Liver (tissue), 8 donors: ENCODE measurements at regions not wholly inside any gene's neighbourhood (a gene's known extent, or its start where the extent isn't known, plus 50 kb on each side); places are given as distances from the start of the nearest gene placed in this dataset.

Experiments used
- DNase-seq: peaks from one replicate; pipeline ENCODE4 v3.0.0-alpha.2; 2017; ENCODE audit warnings: low spot score
- H3K27ac ChIP-seq, 2 donors: one replicate each; pipeline ENCODE4 v1.7.0; 2013; ENCODE audit warnings: inconsistent platforms in 2 of 2, low read length in 2 of 2, control low read depth in 1 of 2, low read depth in 1 of 2, mild to moderate bottlenecking in 1 of 2
- H3K27me3 ChIP-seq, 4 donors: one replicate each; pipeline versions ENCODE4 v1.6.1 to v1.7.0; 2013; ENCODE audit warnings: low read length in 3 of 4, inconsistent platforms in 1 of 4, mild to moderate bottlenecking in 1 of 4, moderate library complexity in 1 of 4; ENCODE audit not compliant: control insufficient read depth in 4 of 4, insufficient read depth in 4 of 4
- H3K36me3 ChIP-seq, 4 donors: one replicate each; pipeline versions ENCODE4 v1.6.1 to v1.7.0; 2013; ENCODE audit warnings: low read length in 3 of 4, mild to moderate bottlenecking in 3 of 4, low read depth in 1 of 4, moderate library complexity in 1 of 4; ENCODE audit not compliant: control insufficient read depth in 4 of 4, insufficient read depth in 3 of 4
- H3K4me1 ChIP-seq, 4 donors: one replicate each; pipeline versions ENCODE4 v1.6.1 to v1.7.0; 2013; ENCODE audit warnings: low read length in 3 of 4, mild to moderate bottlenecking in 3 of 4, moderate library complexity in 1 of 4; ENCODE audit not compliant: control insufficient read depth in 4 of 4, insufficient read depth in 4 of 4
- H3K4me3 ChIP-seq, 3 donors: one replicate each; pipeline versions ENCODE4 v1.6.1 to v1.7.0; 2013; ENCODE audit warnings: low read length in 3 of 3, control low read depth in 1 of 3, low read depth in 1 of 3, mild to moderate bottlenecking in 1 of 3
- H3K9ac ChIP-seq, 2 donors: one replicate each; pipeline ENCODE4 v1.7.0; 2013; ENCODE audit warnings: low read length in 2 of 2, mild to moderate bottlenecking in 2 of 2, moderate library complexity in 2 of 2, control low read depth in 1 of 2, low read depth in 1 of 2
- H3K9me3 ChIP-seq, 4 donors: one replicate each; pipeline versions ENCODE4 v1.6.1 to v1.7.0; 2013; ENCODE audit warnings: low read length in 3 of 4; ENCODE audit not compliant: control insufficient read depth in 4 of 4
- ATF3 ChIP-seq: IDR thresholded peaks from 2 replicates; pipeline ENCODE4 v1.6.1; 2016; ENCODE audit warnings: antibody characterized with exemption
- CTCF ChIP-seq: fragments of 150-350 bp; IDR thresholded peaks from 2 replicates; pipeline ENCODE4 v1.5.1; 2017; ENCODE audit warnings: improper control_type of control experiment, low read depth, low read length; ENCODE audit not compliant: missing input control
- FOXA1 ChIP-seq: IDR thresholded peaks from 2 replicates; pipeline ENCODE4 v1.6.1; 2016; ENCODE audit warnings: antibody characterized with exemption
- FOXA2 ChIP-seq: IDR thresholded peaks from 2 replicates; pipeline ENCODE4 v1.6.1; 2016; ENCODE audit warnings: antibody characterized with exemption
- HNF4A ChIP-seq, 2 donors: conservative IDR thresholded peaks; 2 replicates each; pipeline ENCODE4 v1.6.1; 2016; ENCODE audit warnings: antibody characterized with exemption in 2 of 2, mild to moderate bottlenecking in 2 of 2
- JUND ChIP-seq, 2 donors: IDR thresholded peaks; 2 replicates each; pipeline ENCODE4 v1.6.1; 2016; ENCODE audit warnings: antibody characterized with exemption in 2 of 2
- MAX ChIP-seq: IDR thresholded peaks from 2 replicates; pipeline ENCODE4 v1.6.1; 2016; ENCODE audit warnings: antibody characterized with exemption
- NR2F2 ChIP-seq: IDR thresholded peaks from 2 replicates; pipeline ENCODE4 v1.6.1; 2016; ENCODE audit warnings: antibody characterized with exemption
- REST ChIP-seq: IDR thresholded peaks from 2 replicates; pipeline ENCODE4 v1.6.1; 2016; ENCODE audit warnings: antibody characterized with exemption, mild to moderate bottlenecking
- TAF1 ChIP-seq: conservative IDR thresholded peaks from 2 replicates; pipeline ENCODE4 v1.6.1; 2016; ENCODE audit warnings: antibody characterized with exemption, mild to moderate bottlenecking
- YY1 ChIP-seq: IDR thresholded peaks from 2 replicates; pipeline ENCODE4 v1.6.1; 2016; ENCODE audit warnings: antibody characterized with exemption, mild to moderate bottlenecking
- ZBTB33 ChIP-seq: IDR thresholded peaks from 2 replicates; pipeline ENCODE4 v1.6.1; 2016; ENCODE audit warnings: antibody characterized with exemption
- WGBS: extraction: QIAGEN DNeasy Blood & Tissue Kit; methylation state at CpG from one replicate; pipeline ENCODE4 v1.1.7; 2013; 5-methylcytosine and 5-hydroxymethylcytosine counted together
- donor health status: healthy.
- donor health status: healthy.
- donor health status: healthy.
- donor health status: healthy.
- donor health status: healthy.

- no peak for TF ChIP-seq REST
These were observed 319.1 kb upstream of the TMEM229A start (continued) for GRCh38 chr7:124351950-124352349.

GRCh38 chr7:124349443-124349842 lies 316.6 kb upstream of the TMEM229A start:
- WGBS: 54% methylated on average over 2 of the region's 2 CpGs
- no peak overlapping the region for H3K4me3 ChIP-seq
- no peak overlapping the region for H3K9ac ChIP-seq
- H3K4me1 ChIP-seq: no peaks in the 10 kb centered on the region
- DNase-seq: no peak
- peaks cover 0 to 3% (median 0%) of the 10 kb centered on the region in 4 donors for H3K9me3 ChIP-seq
- no peaks in the 10 kb centered on the region for H3K36me3 ChIP-seq
- H3K27ac ChIP-seq: no peak overlapping the region
- TF ChIP-seq NR2F2 (no peak), FOXA1 (no peak)
- no peaks in the 10 kb centered on the region for H3K27me3 ChIP-seq

GRCh38 chr7:124338861-124339260 lies 306.0 kb upstream of the TMEM229A start:
- no peak overlapping the region for H3K27ac ChIP-seq
- WGBS: 55% methylated on average over 2 of the region's 2 CpGs
- TF ChIP-seq HNF4A (conservative IDR thresholded peaks at IDR 0.05) (no peak), FOXA2 (no peak), FOXA1 (no peak), YY1 (no peak), ATF3 (no peak), CTCF (no peak), ZBTB33 (no peak), TAF1 (no peak), MAX (no peak), JUND (IDR thresholded peaks at IDR 0.05) (no peak)

More at GRCh38 chr7:124338861-124339260, 306.0 kb upstream of the TMEM229A start:
- Histone ChIP-seq H3K9me3 (no peaks in the 10 kb centered on the region), H3K9ac (no peak overlapping the region), H3K4me1 (no peaks in the 10 kb centered on the region), H3K4me3 (no peak overlapping the region), H3K27me3 (no peaks in the 10 kb centered on the region), H3K36me3 (no peaks in the 10 kb centered on the region)
- no peak for DNase-seq
